ENCODE measurements at regions not wholly inside any gene's neighbourhood (a gene's known extent, or its start where the extent isn't known, plus 50 kb on each side); places are given as distances from the start of the nearest gene placed in this dataset.

- H3K27ac ChIP-seq: no peak overlapping the region
- H3K36me3 ChIP-seq: no peaks in the 10 kb centered on the region
- no peak for DNase-seq
- peaks cover 0 to 5% (median 3%) of the 10 kb centered on the region in 4 donors for H3K27me3 ChIP-seq
- no peak for FAIRE-seq
- no peak overlapping the region for H3K4me3 ChIP-seq
- no peak for TF ChIP-seq CTCF (IDR thresholded peaks at IDR 0.05)
- WGBS, 2 donors: 9 to 24% methylated on average over 2 of the region's 2 CpGs
- intact Hi-C loops (cut with DNase I): no loop called here
- no peaks in the 10 kb centered on the region for H3K4me1 ChIP-seq
- peak in 1 of 4 donors; percentile 48 for ATAC-seq
- no peaks in the 10 kb centered on the region for H3K9me3 ChIP-seq
These were observed 188.4 kb upstream of the TRPC5 start for GRCh38 chrX:112270991-112271390.

- Histone ChIP-seq H3K36me3 (no peaks in the 10 kb centered on the region), H3K4me3 (no peak overlapping the region), H3K4me1 (no peaks in the 10 kb centered on the region), H3K9me3 (no peaks in the 10 kb centered on the region), H3K27me3 (peaks cover 0 to 5% (median 0%) of the 10 kb centered on the region in 4 donors), H3K27ac (no peak overlapping the region)
- 23 to 28% methylated on average over 2 of the region's 2 CpGs for WGBS, 2 donors
- FAIRE-seq (no peak), DNase-seq (no peak), ATAC-seq (no peak)
- no peak for TF ChIP-seq CTCF (IDR thresholded peaks at IDR 0.05)
- intact Hi-C loops (cut with DNase I): no loop called here
These were observed 183.6 kb upstream of the TRPC5 start for GRCh38 chrX:112266136-112266535.

GRCh38 chrX:112259375-112259774 is 176.8 kb upstream of the TRPC5 start:
- no peak for FAIRE-seq
- no peak overlapping the region for H3K27ac ChIP-seq
- ATAC-seq: no peak
- DNase-seq: no peak
- WGBS, 2 donors: 32 to 33% methylated on average over 3 of the region's 3 CpGs
- H3K4me3 ChIP-seq: no peak overlapping the region
- no peak for TF ChIP-seq CTCF (IDR thresholded peaks at IDR 0.05)
- intact Hi-C loops (cut with DNase I): no loop called here
- H3K9me3 ChIP-seq: no peaks in the 10 kb centered on the region
- H3K27me3 ChIP-seq: peaks cover 0 to 7% (median 3%) of the 10 kb centered on the region in 4 donors
- H3K36me3 ChIP-seq: no peaks in the 10 kb centered on the region
- no peaks in the 10 kb centered on the region for H3K4me1 ChIP-seq

- Histone ChIP-seq H3K9me3 (no peaks in the 10 kb centered on the region), H3K27me3 (peaks cover 0 to 7% (median 3%) of the 10 kb centered on the region in 4 donors), H3K4me1 (no peaks in the 10 kb centered on the region), H3K4me3 (no peak overlapping the region), H3K27ac (no peak overlapping the region), H3K36me3 (no peaks in the 10 kb centered on the region)
- FAIRE-seq (no peak), DNase-seq (no peak), ATAC-seq (no peak)
- 47 to 60% methylated on average over 2 of the region's 2 CpGs for WGBS, 2 donors
- TF ChIP-seq CTCF (IDR thresholded peaks at IDR 0.05): no peak
- intact Hi-C loops (cut with DNase I): no loop called here
These were observed 172.3 kb upstream of the TRPC5 start for GRCh38 chrX:112254896-112255295.

- H3K4me1 ChIP-seq: no peaks in the 10 kb centered on the region
- WGBS, 2 donors: 64 to 70% methylated on average over 1 of the region's 1 CpG
- no peak overlapping the region for H3K4me3 ChIP-seq
- intact Hi-C loops (cut with DNase I): no loop called here
- no peaks in the 10 kb centered on the region for H3K9me3 ChIP-seq
- H3K27ac ChIP-seq: no peak overlapping the region
- no peak for TF ChIP-seq CTCF (IDR thresholded peaks at IDR 0.05)
- FAIRE-seq (no peak), DNase-seq (no peak), ATAC-seq (no peak)
- no peaks in the 10 kb centered on the region for H3K36me3 ChIP-seq
- H3K27me3 ChIP-seq: peaks cover 0 to 16% (median 0%) of the 10 kb centered on the region in 4 donors
These were observed 165.1 kb upstream of the TRPC5 start for GRCh38 chrX:112247714-112248113.
